Jurkat, Clone E6-1 (cell line): ENCODE measurements at regions not wholly inside any gene's neighbourhood (a gene's known extent, or its start where the extent isn't known, plus 50 kb on each side); places are given as distances from the start of the nearest gene placed in this dataset.

Experiments used
- DNase-seq: peaks from one replicate; pipeline ENCODE4 v3.0.0-alpha.2; 2011; ENCODE audit warnings: low read depth, low spot score
- H3K4me3 ChIP-seq: 2 replicates; pipeline ENCODE4 v1.5.1; 2011; ENCODE audit warnings: mild to moderate bottlenecking, low read length, control low read depth, moderate library complexity

DNA sequence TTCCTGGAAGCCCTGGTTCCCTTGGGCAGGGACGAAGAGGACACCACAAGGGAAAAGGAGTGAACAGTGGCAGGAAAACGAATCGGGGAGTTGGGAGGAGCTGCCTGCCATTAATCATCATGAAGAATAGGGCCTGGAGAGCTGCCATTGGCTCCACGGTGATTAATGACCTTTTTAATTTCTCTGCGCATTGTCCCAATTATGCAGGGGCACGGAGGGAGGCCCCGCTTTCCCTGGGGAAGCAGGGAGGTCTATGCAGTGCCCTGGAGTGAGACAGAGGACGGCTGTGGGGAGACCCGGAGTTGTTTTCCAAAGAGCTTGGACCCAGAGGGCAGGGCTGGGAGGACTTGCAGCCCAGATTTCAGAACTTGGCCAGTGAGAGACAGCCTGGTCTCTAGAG lies 338.9 kb upstream of the C16orf82 start:
- H3K4me3 ChIP-seq = no peak overlapping the region

DNA sequence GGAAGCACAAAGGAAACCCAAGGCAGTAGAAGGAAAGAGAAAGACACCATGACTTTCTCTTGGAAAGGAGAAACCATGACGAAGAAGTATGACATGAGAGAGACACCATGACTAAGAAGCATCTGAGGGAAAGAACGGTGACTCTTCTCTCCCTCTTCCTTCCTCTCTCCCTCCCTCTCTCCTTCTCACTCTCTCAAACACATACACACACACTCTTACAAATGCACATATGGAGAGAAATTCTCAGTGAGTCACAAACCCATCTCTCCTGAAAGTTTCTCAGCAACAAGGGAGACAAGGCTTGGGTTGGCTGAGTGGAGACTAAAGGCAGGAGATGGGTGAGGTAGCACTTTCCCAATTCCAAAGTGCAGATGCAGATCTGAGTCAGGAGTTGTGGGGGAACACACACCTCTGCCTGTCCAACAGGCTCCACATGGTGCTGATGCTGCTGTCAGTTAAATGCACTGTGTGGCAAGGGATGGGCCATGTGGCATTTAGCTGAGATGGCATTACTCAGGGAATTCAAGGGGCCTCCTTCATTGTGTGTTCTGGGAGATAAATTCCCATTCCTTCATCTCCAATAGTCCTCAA lies 336.7 kb upstream of the C16orf82 start:
- DNase-seq = no peak
- H3K4me3 ChIP-seq = no peak overlapping the region

More for the DNA sequence above, 338.9 kb upstream of the C16orf82 start:
- DNase-seq = no peak

DNA sequence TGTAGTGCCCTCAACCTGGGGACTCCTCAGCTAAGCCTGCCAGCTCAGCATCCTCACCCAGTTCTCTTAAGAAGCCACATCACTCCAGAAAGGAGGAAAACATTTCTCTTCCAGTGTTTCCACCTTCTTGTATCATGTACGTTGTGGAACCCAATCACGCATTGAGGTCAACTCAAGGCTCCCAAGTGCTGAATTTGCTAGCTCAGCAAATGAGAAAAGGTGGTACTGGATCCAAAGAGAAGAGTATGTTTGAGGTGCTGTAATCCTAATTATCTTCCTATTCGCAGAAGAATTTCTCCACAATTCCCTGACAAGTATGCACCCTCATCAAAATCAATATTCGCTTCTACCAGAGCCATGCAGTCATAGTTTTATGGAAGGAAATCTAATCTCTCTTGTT lies 335.0 kb upstream of the C16orf82 start:
- H3K4me3 ChIP-seq = no peak overlapping the region
- no peak for DNase-seq

DNA sequence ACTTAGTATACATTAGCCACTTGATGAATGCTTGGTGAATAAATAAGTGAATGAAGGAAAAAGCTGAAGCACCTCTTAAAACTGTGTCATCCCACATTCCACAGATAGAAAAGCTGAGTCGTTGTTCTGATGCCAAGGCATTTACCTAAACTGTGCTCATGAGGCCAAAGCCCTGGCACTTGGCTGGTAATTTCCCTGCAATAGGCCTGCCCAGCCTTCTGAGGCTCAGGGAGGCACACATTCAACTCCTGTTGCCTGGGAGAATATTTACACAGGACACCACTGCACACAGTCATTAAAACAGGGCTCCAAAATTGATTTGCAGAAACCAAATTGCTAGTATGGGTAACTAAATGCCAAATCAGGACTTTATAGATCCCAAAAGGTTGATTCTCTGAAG lies 333.0 kb upstream of the C16orf82 start:
- no peak overlapping the region for H3K4me3 ChIP-seq
- DNase-seq = no peak

DNA sequence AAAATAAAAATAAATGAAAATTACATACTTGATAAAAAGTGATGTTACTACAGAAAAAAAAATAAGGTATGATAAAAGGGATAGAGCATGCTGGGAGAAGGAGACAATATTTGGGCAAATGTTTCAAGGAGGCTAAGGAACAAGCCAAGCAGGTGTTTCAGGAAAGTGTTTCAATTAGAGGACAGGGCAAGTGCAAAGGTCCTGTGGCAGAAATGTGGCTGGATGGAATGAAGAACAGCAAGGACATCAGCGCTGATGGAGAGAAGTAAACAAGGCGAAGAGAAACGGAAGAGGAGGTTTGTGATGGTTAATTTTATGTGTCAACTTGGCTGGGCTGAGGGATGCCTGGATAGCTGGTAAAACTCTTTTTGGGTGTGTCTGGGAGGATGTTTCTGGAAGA lies 331.2 kb upstream of the C16orf82 start:
- H3K4me3 ChIP-seq = no peak overlapping the region
- no peak for DNase-seq

DNA sequence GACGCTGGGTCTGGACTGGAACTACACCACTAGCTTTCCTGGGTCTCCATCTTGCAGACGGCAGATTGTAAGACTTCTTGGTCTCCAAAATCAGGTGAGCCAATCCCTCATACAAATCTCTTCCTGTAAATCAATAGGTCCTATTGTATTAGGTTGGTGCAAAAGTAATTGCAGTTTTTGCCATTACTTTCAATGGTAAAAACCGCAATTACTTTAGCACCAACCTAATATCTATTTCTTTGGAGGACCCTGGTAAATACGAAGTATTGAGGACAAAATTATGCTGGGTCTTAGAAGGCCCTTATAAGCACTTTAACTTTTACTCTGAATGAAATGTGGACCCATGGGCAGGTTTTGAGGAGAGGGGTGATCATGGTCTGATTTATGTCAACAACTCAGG lies 330.6 kb upstream of the C16orf82 start:
- no peak for DNase-seq
- H3K4me3 ChIP-seq = no peak overlapping the region

DNA sequence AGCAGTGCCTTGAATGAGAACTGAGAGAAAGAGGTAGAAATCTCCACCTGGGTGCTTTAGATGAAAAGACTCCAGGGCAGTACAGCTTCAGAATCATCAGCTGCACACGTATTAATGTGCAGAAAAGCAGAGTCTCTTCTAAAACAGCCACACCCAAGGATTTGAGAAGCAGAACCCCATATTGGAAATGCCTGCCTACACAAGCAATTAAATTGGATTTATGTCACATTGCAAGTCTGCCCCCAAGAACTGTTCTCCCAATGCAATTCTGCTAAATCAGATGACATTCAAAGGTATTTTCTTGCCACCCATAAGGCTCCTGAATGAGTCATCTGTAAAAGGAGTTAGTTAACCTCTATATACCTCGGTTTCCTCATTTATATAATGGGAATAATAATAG lies 326.0 kb upstream of the C16orf82 start:
- H3K4me3 ChIP-seq = no peak overlapping the region
- no peak for DNase-seq

DNA sequence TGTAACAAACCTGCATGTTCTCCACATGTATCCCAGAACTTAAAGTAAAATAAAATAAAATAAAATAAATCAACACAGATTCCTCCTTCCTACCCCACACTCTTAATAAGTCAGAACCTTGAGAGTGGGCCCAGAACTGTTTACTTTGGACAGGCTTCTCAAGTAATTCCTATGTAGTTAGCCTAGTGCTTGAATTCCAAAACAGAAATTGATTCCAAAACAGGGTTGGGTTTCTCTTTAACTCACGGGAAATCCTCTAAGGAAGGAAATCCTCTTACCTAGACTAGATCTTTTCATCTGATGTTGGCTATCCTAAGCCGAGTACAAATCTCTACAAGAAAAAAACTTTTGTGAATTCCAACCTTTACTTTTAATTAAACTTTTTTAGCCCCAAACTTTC lies 324.7 kb upstream of the C16orf82 start:
- no peak for DNase-seq
- no peak overlapping the region for H3K4me3 ChIP-seq

DNA sequence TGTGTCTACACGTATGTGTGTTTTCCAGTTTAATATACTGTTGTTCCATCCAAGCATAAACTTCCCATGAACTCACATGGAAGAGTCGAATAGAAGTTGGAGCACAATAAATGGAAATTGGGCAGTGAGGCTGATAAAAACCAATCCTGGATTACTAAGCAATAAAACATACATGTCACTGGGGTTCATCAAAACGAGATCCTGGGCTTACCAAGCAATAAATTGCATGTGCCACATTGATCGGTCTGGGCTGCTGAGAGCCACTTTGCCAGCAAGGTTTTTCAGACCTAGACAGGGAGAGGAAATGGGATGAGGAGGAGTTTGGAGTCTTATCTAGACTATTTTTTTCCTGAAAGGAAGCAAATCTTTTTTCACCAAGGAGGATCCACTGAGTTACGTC lies 322.3 kb upstream of the C16orf82 start:
- no peak overlapping the region for H3K4me3 ChIP-seq
- DNase-seq = no peak

DNA sequence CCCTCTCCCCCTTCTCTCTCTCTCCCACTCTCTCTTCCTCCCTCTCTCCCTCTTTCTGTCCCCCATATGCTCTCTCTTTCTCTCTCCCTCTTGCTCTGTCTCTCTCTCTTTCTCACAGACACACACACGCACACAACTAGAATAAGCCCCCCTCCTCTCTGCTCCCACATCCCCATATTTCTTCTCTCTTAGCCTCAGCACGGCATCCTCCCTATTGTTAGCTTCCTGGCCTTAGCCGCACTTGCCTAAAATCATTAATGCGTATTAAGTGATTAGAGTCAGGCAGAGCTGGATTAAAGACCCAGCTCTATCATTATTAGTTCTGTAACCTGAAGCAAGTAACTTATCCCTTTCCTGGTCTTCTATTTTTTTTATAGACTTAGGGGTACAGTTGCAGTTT lies 319.0 kb upstream of the C16orf82 start:
- DNase-seq = no peak
- H3K4me3 ChIP-seq = no peak overlapping the region

DNA sequence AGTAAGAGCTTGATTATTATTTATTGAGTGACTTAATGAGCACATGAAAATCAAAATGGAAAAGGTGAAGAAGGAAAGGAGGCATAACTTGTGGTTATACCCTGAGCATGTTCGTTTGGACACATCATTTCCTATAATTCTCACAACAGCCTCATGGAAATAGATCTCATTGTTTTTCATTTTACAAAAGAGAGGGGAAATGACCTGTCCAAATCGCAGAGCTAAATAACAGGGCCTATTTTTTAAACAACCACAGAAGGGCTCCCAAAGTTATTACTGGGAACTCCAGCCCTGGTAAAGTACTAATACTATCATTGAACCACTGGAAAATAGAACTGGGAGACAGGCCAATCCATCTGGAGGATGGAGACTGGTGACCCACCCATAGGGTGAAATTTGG lies 317.7 kb upstream of the C16orf82 start:
- DNase-seq = no peak
- no peak overlapping the region for H3K4me3 ChIP-seq

DNA sequence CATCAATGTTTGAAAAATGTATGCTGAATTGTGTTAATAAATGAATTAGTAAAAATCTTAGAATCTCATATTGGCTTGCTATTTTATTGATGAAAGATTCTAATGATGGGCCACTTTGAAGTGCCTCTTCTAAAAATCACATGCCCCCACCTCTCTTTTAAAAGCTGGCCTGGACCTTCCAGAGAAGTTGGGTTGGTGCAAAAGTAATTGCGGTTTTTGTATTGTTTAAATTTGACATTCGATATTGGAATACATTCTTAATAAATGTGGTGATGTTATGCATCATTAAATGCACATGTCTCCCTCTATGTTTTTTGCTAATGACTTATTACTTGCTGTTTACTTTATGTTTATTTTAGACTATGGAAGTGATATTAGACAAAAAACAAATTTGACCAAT lies 314.6 kb upstream of the C16orf82 start:
- H3K4me3 ChIP-seq = no peak overlapping the region
- no peak for DNase-seq

DNA sequence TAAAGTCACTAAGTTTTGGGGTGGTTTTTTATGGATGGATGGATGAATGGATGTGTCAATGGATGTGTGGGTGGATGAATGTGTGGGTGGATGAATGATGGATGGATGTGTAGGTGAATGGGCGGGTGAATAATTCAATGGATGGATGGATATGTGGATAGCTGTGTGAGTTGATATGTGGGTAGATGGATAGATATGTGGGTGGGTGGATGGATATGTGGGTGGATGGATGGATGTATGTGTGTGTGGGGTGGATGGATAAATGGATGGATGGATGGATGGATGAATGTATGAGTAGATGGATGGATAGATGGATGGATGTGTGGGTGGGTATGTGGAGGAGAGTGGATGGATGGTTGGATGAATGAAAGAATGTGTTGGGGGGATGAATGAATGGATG lies 310.1 kb upstream of the C16orf82 start:
- DNase-seq = no peak
- H3K4me3 ChIP-seq = no peak overlapping the region

DNA sequence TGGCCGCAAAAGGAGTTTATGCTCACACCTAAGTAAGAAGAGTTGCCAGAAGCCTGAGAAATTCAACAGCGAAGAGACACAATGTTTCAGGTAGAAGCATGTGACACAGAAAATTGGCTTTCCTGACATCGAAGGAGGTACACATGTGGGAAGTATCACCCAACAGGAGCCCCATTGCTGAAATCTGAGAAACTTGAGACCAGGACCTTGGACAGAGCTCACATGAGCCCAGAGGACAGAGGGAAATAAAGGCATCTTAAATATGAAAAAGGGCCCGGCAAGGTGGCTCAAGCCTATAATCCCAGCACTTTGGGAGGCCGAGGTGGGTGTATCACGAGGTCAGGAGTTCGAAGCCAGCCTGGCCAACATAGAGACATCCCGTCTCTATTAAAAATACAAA lies 304.1 kb upstream of the C16orf82 start:
- no peak for DNase-seq
- H3K4me3 ChIP-seq = no peak overlapping the region

DNA sequence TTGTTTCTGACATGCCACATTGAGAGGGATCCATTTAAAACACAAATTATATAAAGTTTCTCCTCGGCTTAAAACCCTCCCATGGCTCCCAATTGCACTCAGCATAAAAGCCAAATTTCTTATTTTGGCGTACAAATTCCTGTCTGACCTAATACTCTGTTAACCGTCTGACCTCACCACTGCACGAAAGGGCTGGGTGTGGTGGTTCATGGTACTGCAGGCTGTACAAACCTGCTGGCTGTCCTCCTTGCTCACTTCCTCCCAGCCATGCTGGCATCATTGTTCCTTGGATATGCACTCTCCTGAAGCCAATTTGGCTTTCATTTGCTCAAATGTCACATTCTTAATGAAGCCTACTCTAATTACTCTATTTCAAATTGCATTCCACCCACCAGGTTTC lies 301.6 kb upstream of the C16orf82 start:
- DNase-seq = peak; percentile 15
- H3K4me3 ChIP-seq = no peak overlapping the region

DNA sequence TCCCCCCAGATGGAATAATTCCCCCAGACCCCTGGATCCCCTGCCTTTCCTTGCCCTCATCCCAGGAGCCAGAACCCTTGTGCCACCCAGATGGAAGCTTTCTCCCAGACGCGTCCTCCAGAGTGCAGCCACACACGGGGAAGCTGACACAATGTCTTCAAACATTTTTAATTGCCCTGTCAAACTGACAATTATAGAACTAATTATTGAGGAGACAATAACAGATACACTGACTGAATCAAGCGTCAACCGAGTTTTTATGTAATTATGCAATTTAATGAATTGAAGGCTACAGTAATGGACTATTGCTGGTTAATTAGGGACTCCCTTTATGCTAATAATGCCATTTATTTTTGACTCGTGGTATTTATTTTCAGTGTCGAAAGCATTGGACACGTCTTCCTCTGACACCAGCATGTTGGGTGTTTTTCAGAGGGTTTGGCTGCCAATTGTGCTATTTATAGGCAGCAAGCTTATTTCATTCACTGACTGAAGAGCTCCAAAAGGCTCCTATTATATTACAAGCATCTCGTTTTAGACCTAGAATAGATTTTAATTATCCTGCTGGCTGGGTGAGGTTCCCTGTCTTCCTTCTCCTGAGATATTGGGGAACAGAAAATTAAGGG lies 298.2 kb upstream of the C16orf82 start:
- no peak for DNase-seq
- no peak overlapping the region for H3K4me3 ChIP-seq

DNA sequence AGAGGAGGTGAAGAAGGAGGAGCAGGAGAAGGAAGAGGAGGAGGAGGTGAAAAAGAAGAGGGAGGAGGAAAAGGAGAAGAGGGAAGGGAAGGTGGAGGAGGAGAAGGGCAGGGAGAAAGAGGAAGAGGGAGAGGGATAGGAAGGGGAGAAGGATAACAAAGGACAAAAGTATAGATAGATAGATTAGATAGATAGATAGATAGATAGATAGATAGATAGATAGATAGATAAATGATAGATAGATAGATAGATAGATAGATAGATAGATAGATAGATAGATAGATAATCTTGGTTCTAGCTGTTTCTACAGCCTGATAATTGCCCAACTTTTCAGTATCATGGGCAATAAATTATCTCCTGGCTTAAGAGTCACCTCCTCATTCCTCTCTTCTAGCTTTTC lies 296.2 kb upstream of the C16orf82 start:
- H3K4me3 ChIP-seq = no peak overlapping the region
- no peak for DNase-seq

DNA sequence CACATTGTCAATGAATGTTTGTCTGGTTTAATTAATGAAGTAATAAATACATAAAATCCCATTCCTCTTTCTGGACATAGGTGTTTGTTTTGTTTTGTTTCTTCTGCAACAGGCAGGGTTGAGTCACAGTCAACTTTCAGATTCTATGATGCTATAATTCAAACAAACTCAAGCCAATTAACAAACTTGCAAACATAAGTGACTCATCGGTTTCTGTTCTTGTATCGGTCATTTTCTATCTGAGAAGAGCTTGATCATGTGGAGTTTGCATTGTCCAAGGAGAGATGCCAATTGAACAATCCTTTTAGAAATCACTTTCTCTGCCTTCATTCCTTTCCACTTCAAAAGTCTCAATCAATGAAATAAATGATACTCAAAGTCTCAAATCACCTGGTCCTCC lies 294.2 kb upstream of the C16orf82 start:
- no peak overlapping the region for H3K4me3 ChIP-seq
- DNase-seq = no peak

DNA sequence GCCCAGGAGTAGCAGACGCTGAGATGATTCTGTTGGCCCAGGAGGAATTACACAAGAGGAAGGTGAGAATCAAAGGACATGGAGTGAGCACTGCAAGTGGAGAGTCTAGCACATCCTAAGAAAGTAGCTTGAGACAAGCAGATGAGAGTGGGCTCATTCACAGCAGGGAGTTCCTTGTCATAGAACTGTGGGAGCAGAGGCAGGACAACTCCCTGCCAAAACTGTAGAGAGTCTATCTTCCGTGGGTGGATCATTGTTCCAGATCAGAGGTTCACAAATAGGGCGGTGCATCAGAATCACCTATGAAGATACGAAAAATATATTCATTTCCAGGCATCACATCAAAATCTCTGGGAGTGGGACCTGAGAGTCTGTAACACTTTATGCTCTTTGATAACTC lies 288.9 kb upstream of the C16orf82 start:
- no peak overlapping the region for H3K4me3 ChIP-seq
- DNase-seq = no peak

DNA sequence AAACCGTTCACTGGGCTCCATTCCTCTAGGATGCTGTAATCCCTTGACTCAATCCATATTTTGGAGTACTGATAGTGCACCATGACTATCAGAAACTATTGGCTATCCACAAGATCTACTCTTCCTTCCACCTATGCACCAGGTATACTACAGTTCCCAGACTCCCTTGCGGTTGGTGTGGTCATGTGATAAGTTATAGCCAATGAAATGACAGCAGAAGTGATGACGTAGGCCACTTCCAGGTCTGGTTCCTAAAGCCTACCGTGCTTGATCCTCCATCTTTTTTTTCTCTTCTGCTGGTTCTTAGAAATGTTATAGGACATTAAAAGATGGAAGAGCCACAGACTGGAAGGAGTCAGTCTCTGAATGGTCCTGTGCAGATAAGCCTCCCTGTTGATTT lies 278.8 kb upstream of the C16orf82 start:
- peak; percentile 22 for DNase-seq
- H3K4me3 ChIP-seq = no peak overlapping the region

DNA sequence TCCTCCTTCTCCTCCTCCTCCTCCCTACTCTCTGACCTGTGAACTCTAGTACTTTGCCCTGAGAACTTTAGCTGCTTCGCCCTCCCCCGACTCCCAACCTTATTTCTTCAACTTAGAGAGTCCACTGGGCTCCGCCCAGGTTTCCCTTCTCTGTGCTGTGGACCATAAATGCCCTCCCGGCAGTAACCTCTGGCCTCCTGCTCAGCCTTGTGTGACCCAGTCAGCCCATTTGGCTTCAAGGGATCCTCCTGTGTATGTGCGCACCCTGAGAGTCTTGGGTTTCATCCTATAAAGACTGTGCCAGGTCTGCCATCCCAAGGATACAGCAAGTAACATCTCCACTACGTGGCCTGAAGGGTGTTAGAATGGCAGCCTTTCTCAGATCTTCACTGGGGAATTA lies 275.6 kb upstream of the C16orf82 start:
- DNase-seq = no peak
- no peak overlapping the region for H3K4me3 ChIP-seq
